HuH-7 (cell line): ENCODE measurements at regions not wholly inside any gene's neighbourhood (a gene's known extent, or its start where the extent isn't known, plus 50 kb on each side); places are given as distances from the start of the nearest gene placed in this dataset.
"Not testable (repeated sequence)": the region's sequence is repeated elsewhere in the genome, so short reads cannot be mapped to it uniquely, and the experiment has no call there.

Experiments
- DNase-seq: peaks from one replicate; pipeline ENCODE4 v3.0.0; 2011; ENCODE audit warnings: low spot score

DNA sequence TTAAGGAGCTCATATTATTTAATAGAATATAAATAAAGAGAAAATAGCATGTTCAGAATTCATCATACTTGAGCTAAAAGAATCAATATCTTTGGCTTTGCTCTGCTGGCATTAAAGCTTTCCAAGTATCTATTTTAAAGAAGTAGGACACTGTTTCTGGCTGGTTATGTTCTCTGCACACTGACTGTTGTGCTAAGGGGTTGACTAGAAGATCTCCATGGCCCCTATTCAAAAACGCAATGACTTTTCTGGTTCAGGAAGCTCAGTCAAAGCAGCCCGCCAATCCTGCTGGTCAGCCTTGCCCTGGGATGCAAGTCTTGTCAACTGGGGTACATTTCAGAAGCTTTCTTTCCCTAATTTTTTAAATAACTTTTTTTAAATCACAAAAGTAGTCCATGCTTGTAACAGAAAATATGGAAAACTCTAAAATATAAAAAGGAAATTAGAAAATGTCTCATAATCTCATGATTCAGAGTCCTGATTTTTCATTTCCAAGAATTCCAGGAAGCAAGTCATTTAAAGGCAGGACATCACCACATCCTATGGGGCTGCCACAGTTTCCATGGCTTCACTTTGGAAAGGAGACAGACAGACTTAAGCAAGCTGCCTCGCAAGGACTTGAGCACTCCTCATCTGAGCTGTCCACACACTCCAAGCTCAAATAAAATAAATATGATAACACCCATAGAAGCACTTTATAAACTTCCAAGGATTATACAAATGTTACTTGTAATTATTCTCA lies 195.1 kb downstream of the TXNL1 start:
- DNase-seq = no peak

DNA sequence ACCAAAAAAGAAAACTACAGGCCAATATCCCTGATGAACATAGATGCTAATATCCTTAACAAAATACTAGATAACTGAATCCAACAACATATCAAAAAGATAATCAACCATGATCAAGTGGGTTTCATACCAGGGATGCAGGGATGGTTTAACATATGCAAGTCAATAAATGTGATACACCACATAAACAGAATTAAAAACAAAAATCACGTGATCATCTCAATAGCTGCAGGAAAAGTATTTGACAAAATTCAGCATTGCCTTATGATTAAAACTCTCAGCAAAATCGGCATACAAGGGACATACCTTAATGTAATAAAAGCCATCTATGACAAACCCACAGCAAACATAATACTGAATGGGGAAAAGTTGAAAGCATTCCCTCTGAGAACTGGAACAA lies 199.9 kb downstream of the TXNL1 start:
- not testable (repeated sequence) for DNase-seq

DNA sequence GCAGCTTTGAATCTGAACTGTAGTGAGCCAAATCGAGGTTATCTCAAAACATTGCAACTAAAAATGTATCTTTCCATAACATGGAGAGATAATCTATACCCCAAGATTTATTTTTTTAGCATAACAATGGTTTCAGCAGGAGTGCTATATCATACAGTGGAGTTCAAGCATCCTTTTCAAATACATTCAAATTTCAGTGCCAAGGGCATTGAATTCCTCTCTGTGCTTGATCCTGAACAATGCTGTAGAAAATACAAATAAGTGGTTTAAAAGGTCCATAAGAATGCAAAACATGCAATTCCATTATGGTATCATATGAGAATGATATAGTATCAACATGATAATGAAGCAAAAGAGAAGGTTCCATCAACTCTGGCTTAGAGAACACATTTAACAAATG lies 201.7 kb downstream of the TXNL1 start:
- no peak for DNase-seq

DNA sequence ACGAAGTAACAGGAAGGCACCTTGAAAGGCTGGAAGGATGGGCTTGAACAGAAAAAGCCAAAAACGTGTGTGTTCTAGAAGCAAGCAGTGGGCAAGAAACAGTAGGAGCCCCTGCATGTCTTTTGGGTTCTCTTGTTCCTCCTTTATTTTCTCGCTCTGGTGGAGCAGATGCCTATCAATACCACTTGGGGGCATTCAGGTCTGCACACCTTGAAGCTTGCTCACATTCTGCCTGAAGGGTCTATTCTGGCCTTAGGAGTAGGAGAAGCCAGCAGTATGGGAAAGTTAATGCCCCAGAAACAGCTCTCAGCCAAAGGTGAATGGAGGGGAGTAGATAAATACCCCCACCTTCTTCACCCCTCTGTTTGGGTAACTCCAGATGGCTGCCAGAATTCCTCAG lies 204.5 kb downstream of the TXNL1 start:
- no peak for DNase-seq

DNA sequence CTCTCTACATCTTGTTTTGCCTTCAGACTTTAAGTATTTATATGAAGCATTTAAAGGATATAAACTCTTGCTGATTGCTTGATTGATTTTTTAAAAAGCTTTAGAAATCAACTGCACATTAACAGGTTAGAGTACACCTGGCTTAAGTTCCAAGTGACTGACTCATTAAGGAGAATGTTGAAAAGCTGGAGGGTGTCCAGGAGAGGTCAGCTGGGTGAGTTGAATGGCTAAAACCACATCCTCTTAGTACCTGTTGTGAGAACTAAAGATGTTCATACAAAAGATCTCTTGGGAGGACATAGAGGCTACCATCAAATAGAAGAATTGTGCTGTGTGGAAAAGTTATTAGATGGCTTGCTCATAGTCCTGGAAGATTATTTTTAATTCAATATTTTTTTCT lies 206.8 kb downstream of the TXNL1 start:
- no peak for DNase-seq

DNA sequence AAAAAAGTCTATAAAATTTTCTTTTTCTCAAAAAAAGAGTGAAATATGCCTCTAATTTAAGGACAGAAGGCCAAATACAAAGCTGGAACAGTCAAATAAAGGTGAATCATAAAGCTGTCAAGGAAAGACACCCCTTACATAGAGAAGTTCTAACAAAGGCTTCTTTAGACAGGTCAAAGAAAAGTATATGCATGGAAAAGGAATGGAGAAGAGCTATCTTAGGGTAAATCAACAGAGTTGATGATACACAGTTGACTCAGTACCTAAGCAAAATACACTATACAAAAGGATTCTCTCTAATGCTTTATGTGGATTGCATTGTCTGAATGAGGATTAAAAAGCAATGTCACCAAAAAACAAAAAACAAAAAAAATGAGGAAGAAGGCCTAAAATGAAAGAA lies 214.8 kb downstream of the TXNL1 start:
- DNase-seq = no peak

DNA sequence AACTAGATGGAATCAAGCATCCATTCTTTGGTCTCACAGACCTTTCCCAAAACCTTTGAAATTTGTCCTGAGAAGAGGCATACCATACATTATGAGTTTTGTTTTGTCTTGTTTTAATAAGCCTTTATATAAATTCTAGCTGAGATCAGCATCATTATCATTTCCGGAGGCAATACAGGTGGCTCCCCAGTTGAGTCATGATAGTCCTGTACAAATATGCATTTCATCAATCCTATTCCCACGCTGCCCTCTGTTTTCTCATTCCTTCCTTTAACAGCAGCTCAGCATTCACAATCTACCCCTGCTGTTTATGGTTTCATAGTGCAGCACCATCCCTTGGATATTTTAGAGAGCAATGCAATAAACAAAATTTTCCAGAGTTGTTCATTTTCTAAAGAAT lies 216.7 kb downstream of the TXNL1 start:
- DNase-seq = no peak

DNA sequence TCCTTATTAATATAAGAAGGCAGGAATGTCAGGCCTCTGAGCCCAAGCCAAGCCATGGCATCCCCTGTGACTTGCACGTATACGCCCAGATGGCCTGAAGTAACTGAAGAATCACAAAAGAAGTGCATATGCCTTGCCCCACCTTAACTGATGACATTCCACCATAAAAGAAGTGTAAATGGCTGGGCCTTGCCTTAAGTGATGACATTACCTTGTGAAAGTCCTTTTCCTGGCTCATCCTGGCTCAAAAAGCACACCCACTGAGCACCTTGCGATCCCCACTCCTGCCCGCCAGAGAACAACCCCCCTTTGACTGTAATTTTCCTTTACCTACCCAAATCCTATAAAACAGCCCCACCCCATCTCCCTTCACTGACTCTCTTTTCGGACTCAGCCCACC lies 217.5 kb downstream of the TXNL1 start:
- not testable (repeated sequence) for DNase-seq

DNA sequence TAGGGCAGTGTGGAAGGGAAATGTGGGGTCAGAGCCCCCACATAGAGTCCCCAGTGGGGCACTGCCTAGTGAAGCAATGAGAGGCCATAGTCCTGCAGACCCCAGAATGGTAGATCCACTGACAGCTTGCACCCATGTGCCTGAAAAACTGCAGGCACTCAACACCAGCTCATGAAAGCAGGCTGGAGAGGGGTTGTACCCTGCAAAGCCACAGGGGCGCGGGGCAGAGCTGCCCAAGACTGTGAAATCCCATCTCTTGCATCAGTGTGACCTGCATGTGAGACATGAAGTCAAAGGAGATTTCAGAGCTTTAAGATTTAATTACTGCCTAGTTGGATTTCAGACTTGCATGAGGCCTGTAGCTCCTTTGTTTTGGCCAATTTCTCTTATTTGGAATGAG lies 224.0 kb downstream of the TXNL1 start:
- no peak for DNase-seq

DNA sequence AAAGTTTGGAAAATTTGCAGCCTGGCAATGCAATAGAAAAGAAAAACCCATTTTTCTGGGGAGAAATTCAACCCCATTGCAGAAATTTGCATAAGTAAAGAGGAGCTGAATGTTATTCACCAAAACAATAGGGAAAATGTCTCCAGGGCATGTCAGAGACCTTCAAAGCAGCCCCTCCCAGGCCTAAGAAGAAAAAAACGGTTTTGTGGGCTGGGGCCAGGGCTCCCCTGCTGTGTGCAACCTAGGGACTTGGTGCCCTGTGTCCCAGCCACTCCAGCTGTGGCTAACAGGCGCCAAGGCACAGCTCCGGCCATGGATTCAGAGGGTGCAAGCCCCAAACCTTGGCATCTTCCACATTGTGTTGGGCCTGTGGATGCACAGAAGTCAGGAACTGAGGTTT lies 224.5 kb downstream of the TXNL1 start:
- no peak for DNase-seq

DNA sequence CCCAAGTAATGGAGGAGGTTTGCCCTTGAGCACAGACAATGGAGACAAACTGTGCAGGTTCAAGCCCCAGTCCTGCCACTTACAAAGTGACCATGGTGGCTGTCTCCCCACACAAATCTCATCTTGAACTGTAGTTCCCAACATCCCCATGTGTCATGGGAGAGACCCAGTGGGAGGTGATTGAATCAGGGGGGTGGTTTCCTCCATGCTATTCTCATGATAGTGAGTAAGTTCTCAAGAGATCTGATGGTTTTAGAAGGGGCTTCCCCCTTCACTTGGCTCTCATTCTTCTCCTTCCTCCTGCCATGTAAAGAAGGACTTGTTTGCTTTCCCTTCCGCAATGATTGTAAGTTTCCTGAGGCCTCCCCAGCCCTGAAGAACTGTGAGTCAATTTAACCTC lies 225.4 kb downstream of the TXNL1 start:
- no peak for DNase-seq

DNA sequence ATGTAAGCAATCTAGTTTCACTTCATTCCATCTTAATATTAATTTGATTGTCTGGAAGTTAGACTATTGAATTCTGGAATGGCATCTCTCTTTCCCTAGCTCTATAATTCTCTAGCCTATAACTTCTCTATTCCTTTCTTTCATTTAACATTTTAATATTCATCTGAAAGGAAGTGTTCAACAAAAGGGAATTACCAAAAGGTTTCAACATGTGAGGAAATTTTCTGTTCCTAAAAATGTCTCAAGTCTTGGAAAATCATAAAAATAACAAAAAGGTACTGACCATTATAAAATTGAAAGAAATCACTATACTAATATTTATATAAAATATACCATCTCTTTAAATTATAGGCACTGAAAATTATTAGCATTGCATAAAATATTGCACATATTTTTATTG lies 228.7 kb downstream of the TXNL1 start:
- no peak for DNase-seq

DNA sequence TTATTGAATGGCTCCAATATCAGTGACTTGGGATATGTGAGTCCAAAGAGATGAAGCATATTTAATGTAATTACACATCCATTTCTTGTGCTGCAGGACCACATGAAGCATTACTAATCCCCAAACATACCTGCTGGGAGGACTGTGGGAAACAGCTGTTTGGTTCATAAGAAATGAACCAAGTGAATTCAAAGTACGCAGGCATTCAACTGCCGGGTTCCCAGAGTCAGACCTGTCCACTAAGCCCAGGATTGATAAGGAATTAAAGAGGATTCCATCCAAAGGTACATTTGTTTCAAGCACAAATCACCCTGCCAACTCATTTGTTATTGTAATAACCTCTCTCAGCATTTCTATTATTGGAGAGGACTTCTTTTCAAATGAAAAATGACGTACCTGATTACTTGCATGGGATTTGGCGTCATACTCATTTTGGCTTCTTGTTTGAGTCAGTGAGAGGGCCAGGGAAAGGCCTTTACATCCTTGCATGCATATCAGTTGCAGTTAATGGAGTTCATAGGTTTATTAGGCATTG lies 230.7 kb downstream of the TXNL1 start:
- no peak for DNase-seq

DNA sequence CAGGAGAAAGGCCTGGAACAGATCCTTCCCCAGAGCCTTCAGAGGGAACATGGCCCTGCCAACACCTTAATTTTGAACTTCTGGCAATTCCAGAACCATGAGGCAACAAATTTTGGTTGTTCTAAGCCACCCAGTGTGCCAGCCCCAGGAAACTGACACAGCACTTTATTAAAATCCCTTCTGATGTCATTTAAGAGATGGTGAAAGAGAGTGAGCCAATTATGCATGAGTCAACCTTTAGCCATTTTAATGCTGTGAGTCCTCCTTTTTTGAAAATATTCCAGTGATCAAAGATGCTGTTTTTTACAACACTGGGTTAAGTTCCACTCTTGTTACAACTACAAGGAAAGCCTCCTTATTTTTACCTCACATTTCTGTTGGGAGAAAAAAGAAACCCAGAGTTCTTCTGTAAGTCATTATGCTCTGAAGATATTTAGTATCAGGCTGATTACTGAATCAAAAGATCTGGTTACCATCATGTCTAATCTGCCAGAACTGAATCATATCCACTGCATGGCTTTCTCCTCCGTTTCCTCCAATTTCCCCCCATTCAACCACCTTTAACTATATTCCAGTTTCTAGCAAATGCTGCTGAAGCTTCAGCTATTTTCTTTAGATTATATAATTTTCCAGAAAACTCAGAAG lies 235.4 kb downstream of the TXNL1 start:
- no peak for DNase-seq

DNA sequence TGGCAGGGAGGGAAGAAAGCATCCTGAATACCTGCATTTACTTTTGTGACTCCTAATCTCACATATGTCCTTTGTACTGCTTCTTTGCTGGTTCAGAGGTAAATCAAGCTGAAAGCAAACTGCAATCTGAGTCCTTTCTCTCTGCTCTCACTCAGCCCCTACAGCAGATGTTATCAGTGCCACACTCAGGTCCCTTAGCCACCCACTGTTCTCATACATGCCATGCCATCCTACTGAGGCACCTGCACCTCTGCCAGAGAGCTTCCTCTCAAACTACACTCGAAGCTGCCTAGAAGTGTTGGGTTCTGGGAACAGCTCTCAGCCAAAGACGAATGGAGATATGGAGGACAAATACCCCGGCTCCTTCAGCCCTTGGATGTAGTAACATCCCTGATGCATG lies 244.5 kb downstream of the TXNL1 start:
- no peak for DNase-seq

DNA sequence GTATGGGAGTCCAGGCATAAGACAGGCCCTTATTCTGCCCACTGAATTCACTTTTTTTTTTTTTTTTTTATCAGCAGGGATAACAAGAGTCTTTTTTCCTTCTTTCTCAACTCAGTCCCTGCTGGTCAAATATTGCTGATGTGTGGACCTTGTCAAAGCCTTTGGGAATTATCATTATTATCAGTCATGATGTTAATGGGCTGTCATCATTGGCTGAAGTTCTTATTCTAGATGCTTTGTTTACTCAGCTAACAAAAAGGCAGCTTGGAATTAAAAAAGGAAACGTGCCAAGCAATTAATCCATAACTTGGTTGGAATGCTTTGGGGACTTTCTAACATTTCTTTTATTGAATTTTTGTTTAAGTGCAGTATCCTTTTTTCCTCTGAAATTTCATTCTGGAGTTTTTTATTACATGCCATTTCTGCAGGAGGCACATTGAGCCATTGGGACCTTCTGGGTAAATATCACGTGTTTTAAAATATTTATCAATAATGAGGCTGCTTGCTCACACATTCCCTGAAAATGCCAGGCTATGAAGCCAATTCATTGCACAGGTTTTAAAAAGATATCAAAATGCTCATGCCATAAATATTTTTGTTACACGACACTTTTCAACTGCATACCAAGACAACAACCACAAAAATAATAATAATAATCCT lies 246.3 kb downstream of the TXNL1 start:
- DNase-seq = no peak

DNA sequence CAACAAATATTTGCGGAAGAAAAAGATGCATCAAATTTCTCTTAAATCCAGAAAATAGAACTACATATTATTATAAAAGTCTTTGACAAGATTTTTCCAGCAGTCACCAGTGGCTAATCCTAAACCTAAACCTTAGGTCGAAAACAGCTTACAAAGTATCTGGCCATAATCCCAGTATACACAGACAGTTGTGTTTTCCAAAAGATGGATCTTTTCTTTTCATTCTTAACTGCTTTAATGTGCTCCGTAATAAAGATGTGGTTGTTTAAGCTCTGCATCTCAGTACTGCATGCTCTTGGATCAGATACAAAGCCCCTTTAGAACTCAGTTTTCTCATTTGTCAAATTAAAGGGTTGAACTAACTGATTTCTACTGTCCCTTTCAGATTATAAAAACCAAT lies 247.8 kb downstream of the TXNL1 start:
- no peak for DNase-seq

DNA sequence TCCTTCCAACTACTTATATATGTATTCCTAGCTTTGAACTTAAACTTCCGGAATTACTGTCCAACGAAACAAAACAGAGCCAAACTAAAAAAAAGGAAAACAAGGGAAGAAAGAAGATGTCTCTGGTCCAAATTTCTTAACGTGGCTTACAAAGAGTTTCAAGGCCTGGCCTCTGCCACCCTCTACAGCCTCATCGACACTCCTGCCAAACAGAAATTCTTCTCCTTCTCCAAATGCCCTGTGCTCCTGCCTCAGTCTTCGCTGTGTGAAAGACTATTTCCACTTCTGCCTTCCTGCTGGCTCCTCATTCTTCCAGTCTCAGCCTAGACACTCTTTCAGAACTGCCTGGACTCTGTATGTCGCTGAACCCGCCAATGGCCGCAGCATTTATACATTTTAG lies 249.2 kb downstream of the TXNL1 start:
- no peak for DNase-seq

DNA sequence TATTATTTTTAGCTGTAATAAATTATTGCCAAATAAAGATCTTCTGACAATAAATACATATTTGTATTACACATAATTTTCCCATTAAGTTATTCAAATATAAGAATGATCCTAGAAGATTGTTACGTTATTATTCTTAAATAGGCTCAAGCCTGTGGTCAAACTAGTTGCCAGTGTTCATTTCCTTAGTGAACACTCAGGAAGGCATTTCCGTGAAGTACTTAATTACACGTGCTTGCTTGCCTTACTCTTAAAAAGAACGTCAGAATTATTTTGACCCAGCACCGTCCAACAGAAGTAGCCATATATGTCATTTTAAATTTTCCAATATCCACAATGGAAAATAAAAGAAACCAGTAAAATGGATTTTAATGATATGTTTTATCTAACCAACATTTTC lies 249.8 kb downstream of the TXNL1 start:
- no peak for DNase-seq

DNA sequence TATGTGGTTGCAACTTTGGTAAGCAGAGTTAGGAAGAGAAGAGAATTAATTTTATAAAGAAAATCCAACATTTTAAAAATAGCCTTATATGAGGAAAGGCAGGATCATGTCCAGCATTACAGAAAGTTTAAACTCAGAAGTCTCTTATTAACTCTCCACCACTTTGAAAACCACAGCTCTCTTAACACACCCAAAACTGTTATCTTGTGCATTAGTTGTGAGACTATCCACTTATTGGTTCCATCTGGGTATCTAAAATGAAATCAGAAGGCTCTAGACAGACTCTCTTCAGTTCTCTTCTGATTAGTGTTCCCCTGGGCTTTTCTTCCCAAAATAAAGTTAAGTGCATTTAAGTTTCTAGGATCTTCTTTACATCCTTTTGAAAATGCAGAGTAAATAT lies 251.5 kb downstream of the TXNL1 start:
- DNase-seq = no peak

DNA sequence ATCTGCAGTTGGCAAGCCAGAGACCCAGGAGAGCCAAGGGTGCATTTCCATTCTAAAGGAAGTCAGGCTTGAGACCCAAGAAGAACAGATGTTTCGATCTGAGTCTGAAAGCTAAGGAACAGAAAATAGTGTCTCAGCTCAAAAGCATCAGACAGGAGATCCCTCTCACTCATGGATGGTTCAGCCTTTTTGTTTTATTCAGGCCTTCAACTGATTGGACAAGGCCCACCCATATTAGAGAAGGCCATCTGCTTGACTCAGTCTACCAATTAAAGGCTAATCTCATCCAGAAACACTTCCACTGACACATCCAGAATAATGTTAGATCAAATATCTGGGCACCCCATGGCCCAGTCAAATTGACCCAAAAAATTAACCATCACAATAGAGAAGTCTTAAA lies 255.0 kb downstream of the TXNL1 start:
- DNase-seq = no peak

DNA sequence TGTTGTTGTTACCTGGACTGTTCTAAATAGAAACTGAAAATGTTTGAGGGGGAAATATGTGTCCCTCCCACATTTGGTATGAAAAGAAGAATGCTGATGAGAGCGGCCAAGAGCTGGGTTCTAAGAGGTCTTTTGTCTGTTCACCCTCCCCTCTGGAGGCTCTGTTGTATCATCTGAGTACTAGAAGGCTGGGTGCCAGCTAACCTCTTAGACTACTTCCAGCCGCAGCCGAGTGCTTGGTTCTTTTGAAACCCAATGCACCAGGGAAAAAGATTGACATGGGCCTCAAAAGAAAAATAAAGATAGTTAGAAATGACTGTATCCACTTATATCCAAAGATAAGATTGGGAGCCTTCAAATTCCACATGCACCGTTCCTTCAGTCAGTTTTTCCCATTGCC lies 255.9 kb downstream of the TXNL1 start:
- no peak for DNase-seq

DNA sequence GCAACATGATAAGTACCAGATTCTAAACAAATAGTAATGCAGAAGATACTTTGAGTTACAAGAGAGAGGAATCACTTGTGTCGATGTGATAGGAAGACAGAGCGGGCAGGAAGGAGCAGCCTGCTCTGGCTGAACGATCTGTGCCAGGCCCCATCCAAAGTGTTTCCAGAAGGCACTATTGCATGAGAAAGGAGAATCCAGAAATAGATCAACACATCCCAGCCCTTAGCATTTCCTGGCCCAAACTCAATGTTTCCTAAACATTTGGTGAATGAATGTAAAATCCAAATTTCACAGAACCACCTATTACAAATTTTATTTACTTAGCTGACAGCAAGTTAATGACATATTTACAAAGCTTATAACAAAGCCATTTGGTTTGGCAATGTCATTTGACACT lies 257.2 kb downstream of the TXNL1 start:
- DNase-seq = no peak
